HepG2 (cell line): ENCODE measurements at regions not wholly inside any gene's neighbourhood (a gene's known extent, or its start where the extent isn't known, plus 50 kb on each side); places are given as distances from the start of the nearest gene placed in this dataset.

Source experiments
- ATAC-seq: fragments of 200-7000 bp; cut with Tn5 transposase; 3 replicates; pipeline ENCODE4 v1.9.1; 2020; ENCODE audit warnings: mild to moderate bottlenecking, moderate library complexity
- BruUV-seq: library from RNA; stranded (reverse); fragments of 400-500 nt; replicated peaks from 2 replicates; lab custom pipeline; 2021; lab: Mats Ljungman, UMichigan
- CTCF ChIA-PET: fragments of 300-600 bp; formaldehyde crosslinking; extraction: SDS; loops from one replicate; lab custom pipeline; 2021; ENCODE audit warnings: low total read pairs, inconsistent platforms, low intra/inter-chr PET ratio; lab: Yijun Ruan, JAX
- POLR2A ChIA-PET: fragments of 350-600 bp; sonication (Branson Sonifier 250); formaldehyde crosslinking; loops from one replicate; lab custom pipeline; 2020; ENCODE audit warnings: antibody characterized with exemption, inconsistent platforms; lab: Yijun Ruan, JAX
- DNase-seq: peaks from one replicate; pipeline ENCODE4 v3.0.0-alpha.2; 2015; ENCODE audit warnings: low spot score
- FAIRE-seq: peaks from 3 replicates; lab custom pipeline; 2011; peaks lifted over from hg19 to GRCh38; lab: Jason Lieb, UNC
- H2AFZ ChIP-seq: one replicate; pipeline ENCODE4 v1.6.1; 2011; ENCODE audit warnings: low read length, inconsistent platforms
- H3K27ac ChIP-seq: fragments of 300-600 bp; 3 replicates; pipeline ENCODE4 v1.8.0; 2011; ENCODE audit warnings: mixed run types, mild to moderate bottlenecking, mixed read lengths, low read length, inconsistent platforms; ENCODE audit not compliant: insufficient read depth; ENCODE audit errors: extremely low read length
- H3K27me3 ChIP-seq, 2 experiments: fragments of 200-600 bp in 1 of 2; 2 replicates in 1 of 2; 3 replicates in 1 of 2; pipeline versions ENCODE4 v1.6.0 to v1.8.0; 2011; ENCODE audit warnings: low read length in 2 of 2, mild to moderate bottlenecking in 2 of 2, moderate library complexity in 2 of 2, inconsistent platforms in 1 of 2; ENCODE audit not compliant: insufficient read depth in 2 of 2, control insufficient read depth in 1 of 2
- H3K36me3 ChIP-seq, 2 experiments: fragments of 200-600 bp in 1 of 2; replicated peaks in 1 of 2; 2 replicates in 1 of 2; 3 replicates in 1 of 2; pipeline versions ENCODE4 v1.5.1 to v1.8.0; 2011; ENCODE audit warnings: low read length in 2 of 2, inconsistent platforms in 1 of 2; ENCODE audit not compliant: insufficient read depth in 2 of 2, control insufficient read depth in 1 of 2
- H3K4me1 ChIP-seq: 2 replicates; pipeline ENCODE4 v1.5.1; 2012; ENCODE audit warnings: low read length, inconsistent platforms; ENCODE audit not compliant: insufficient read depth
- H3K4me2 ChIP-seq: 2 replicates; pipeline ENCODE4 v1.6.0; 2011; ENCODE audit warnings: low read depth, low read length, inconsistent platforms
- H3K4me3 ChIP-seq, 3 experiments: fragments of 200-600 bp in 1 of 3; sonication (generic), shearing (Covaris generic) in 1 of 3; replicated peaks in 1 of 3; 2 replicates each; pipeline ENCODE4 v1.5.1; 2011 to 2016; ENCODE audit warnings: low read length in 3 of 3, inconsistent platforms in 2 of 3, low read depth in 2 of 3, mild to moderate bottlenecking in 2 of 3, control low read depth in 1 of 3, mixed read lengths in 1 of 3; ENCODE audit not compliant: insufficient read depth in 1 of 3
- H3K79me2 ChIP-seq: one replicate; pipeline ENCODE4 v1.6.1; 2011; ENCODE audit warnings: low read length, inconsistent platforms; ENCODE audit not compliant: insufficient read depth
- H3K9ac ChIP-seq: 2 replicates; pipeline ENCODE4 v1.6.0; 2011; ENCODE audit warnings: mild to moderate bottlenecking, low read depth, low read length, inconsistent platforms; ENCODE audit not compliant: insufficient read depth
- H3K9me3 ChIP-seq: 2 replicates; pipeline ENCODE4 v1.5.1; 2012; ENCODE audit warnings: mild to moderate bottlenecking, low read length
- H4K20me1 ChIP-seq: 2 replicates; pipeline ENCODE4 v1.6.0; 2011; ENCODE audit warnings: inconsistent platforms, mild to moderate bottlenecking, low read length, moderate library complexity; ENCODE audit not compliant: insufficient read depth
- ARHGAP35 ChIP-seq: sonication (generic); formaldehyde crosslinking; IDR thresholded peaks from 2 replicates; pipeline ENCODE4 v1.9.0; 2022; ENCODE audit warnings: mild to moderate bottlenecking, inconsistent platforms, moderate library complexity, missing genetic modification reagents, borderline replicate concordance
- CREB1 ChIP-seq, 2 experiments: fragments of 450-650 bp in 1 of 2; IDR thresholded peaks; 2 replicates each; pipeline ENCODE4 v1.6.1; 2016 to 2017; ENCODE audit warnings: control low read depth in 1 of 2, mild to moderate bottlenecking in 1 of 2, missing compliant biosample characterization in 1 of 2, missing genetic modification characterization in 1 of 2
- MAFK ChIP-seq, 2 experiments: IDR thresholded peaks in 1 of 2; conservative IDR thresholded peaks in 1 of 2; 2 replicates each; pipeline ENCODE4 v1.6.1; 2011; ENCODE audit warnings: improper control_type of control experiment in 2 of 2, low read length in 2 of 2
- MYC ChIP-seq: sonication (generic); formaldehyde crosslinking; IDR thresholded peaks from 2 replicates; pipeline ENCODE4 v1.9.0; 2021; ENCODE audit warnings: missing genetic modification reagents, borderline replicate concordance
- MZF1 ChIP-seq: sonication (generic); formaldehyde crosslinking; IDR thresholded peaks from 2 replicates; pipeline ENCODE4 v1.8.1; 2023; ENCODE audit warnings: mild to moderate bottlenecking, missing genetic modification reagents, borderline replicate concordance
- ONECUT2 ChIP-seq: sonication (generic); formaldehyde crosslinking; IDR thresholded peaks from 2 replicates; pipeline ENCODE4 v1.4.0; 2020; ENCODE audit warnings: missing genetic modification reagents
- POLR2AphosphoS2 ChIP-seq: IDR thresholded peaks from 2 replicates; pipeline ENCODE4 v1.6.1; 2011; ENCODE audit warnings: low read depth, low read length, improper control_type of control experiment
- POLR2G ChIP-seq: fragments of 200-400 bp; formaldehyde crosslinking; IDR thresholded peaks from 2 replicates; pipeline ENCODE4 v1.6.1; 2018; ENCODE audit warnings: mild to moderate bottlenecking, low read depth, low read length, moderate library complexity
- RFX1 ChIP-seq: fragments of 450-650 bp; IDR thresholded peaks from 2 replicates; pipeline ENCODE4 v1.6.1; 2017
- ZNF432 ChIP-seq: sonication (generic); formaldehyde crosslinking; IDR thresholded peaks from 2 replicates; pipeline ENCODE4 v1.5.0; 2020; ENCODE audit warnings: missing genetic modification reagents, mild to moderate bottlenecking, borderline replicate concordance
- WGBS: methylation state at CpG from one replicate; pipeline ENCODE4 v1.1.6; 2017; ENCODE audit warnings: low lambda C conversion rate; 5-methylcytosine and 5-hydroxymethylcytosine counted together
- in situ Hi-C: cut with HindIII; loops from 2 replicates; pipeline ENCODE4 v1.10.0; 2017; ENCODE audit warnings: low pct_unique_long_range_greater_than_20kb; ENCODE audit not compliant: extremely low pct_ligation_motif_present
- intact Hi-C: fragments of 100-400 bp; cut with micrococcal nuclease; formaldehyde crosslinking; loops from one replicate; pipeline ENCODE4 v1.10.0; 2022; ENCODE audit not compliant: unreplicated experiment
- TF ChIP-seq, protein P1 (sequence below): sonication (generic); formaldehyde crosslinking; IDR thresholded peaks from 2 replicates; pipeline ENCODE4 v1.4.0; 2020; ENCODE audit warnings: missing genetic modification reagents
- TF ChIP-seq, protein P2 (sequence below): sonication (generic); formaldehyde crosslinking; conservative IDR thresholded peaks from 2 replicates; pipeline ENCODE4 v1.4.0; 2020; ENCODE audit warnings: mild to moderate bottlenecking, missing genetic modification reagents, moderate library complexity
- TF ChIP-seq, protein P3 (sequence below): sonication (generic); formaldehyde crosslinking; IDR thresholded peaks from 2 replicates; pipeline ENCODE4 v1.5.1; 2020; ENCODE audit warnings: missing genetic modification reagents, mild to moderate bottlenecking, borderline replicate concordance

DNA sequence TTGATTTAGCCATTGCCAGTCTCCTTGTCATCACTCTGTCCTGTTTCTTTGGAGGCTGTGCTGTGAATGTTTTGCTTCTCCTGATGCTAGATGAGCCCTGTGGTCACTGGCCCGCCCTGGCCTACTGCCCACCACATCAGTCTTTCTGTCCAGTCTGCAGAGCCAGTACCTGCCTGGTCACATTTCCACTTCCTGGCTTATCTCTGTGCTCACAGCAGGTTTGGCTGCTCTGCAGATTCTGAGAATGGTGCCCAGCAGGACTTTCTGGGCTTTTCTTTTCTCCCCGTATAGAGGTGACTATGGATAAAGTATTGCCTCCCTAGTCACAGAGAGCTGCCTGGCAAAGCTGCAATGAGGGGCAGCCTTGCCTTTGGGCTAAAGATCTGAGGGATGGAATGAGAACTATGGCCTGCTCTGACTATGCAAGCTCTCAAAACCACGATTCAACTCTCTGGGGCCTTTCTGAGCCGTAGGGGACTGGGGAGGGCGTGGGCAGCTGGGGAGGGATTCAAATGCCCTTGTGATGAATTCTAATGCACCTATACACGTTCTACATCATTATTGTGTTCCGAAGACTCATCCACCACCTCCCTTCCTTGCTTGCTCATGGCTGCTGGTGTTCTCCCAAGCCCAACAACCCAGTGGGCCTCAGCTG is 410.4 kb upstream of the NPVF start:
- TF ChIP-seq, protein P1, sequence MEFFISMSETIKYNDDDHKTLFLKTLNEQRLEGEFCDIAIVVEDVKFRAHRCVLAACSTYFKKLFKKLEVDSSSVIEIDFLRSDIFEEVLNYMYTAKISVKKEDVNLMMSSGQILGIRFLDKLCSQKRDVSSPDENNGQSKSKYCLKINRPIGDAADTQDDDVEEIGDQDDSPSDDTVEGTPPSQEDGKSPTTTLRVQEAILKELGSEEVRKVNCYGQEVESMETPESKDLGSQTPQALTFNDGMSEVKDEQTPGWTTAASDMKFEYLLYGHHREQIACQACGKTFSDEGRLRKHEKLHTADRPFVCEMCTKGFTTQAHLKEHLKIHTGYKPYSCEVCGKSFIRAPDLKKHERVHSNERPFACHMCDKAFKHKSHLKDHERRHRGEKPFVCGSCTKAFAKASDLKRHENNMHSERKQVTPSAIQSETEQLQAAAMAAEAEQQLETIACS: no peak
- TF ChIP-seq POLR2AphosphoS2 (no peak), CREB1 (IDR thresholded peaks at IDR 0.05) (no peak), CREB1 (CRISPR knock-in tag; IDR thresholded peaks at IDR 0.05) (no peak), MYC (CRISPR knock-in tag) (no peak), ONECUT2 (CRISPR knock-in tag) (no peak), POLR2G (no peak), RFX1 (no peak), MZF1 (CRISPR knock-in tag) (no peak), MAFK (conservative IDR thresholded peaks at IDR 0.05 in 1 of 2, IDR thresholded peaks at IDR 0.05 in 1 of 2; ENCODE audit: low read length in 2 of 2) (no peak), ZNF432 (CRISPR knock-in tag) (no peak), ARHGAP35 (CRISPR knock-in tag) (no peak)
- TF ChIP-seq, protein P2, sequence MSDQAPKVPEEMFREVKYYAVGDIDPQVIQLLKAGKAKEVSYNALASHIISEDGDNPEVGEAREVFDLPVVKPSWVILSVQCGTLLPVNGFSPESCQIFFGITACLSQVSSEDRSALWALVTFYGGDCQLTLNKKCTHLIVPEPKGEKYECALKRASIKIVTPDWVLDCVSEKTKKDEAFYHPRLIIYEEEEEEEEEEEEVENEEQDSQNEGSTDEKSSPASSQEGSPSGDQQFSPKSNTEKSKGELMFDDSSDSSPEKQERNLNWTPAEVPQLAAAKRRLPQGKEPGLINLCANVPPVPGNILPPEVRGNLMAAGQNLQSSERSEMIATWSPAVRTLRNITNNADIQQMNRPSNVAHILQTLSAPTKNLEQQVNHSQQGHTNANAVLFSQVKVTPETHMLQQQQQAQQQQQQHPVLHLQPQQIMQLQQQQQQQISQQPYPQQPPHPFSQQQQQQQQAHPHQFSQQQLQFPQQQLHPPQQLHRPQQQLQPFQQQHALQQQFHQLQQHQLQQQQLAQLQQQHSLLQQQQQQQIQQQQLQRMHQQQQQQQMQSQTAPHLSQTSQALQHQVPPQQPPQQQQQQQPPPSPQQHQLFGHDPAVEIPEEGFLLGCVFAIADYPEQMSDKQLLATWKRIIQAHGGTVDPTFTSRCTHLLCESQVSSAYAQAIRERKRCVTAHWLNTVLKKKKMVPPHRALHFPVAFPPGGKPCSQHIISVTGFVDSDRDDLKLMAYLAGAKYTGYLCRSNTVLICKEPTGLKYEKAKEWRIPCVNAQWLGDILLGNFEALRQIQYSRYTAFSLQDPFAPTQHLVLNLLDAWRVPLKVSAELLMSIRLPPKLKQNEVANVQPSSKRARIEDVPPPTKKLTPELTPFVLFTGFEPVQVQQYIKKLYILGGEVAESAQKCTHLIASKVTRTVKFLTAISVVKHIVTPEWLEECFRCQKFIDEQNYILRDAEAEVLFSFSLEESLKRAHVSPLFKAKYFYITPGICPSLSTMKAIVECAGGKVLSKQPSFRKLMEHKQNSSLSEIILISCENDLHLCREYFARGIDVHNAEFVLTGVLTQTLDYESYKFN (CRISPR knock-in tag): no peak
- TF ChIP-seq, protein P3, sequence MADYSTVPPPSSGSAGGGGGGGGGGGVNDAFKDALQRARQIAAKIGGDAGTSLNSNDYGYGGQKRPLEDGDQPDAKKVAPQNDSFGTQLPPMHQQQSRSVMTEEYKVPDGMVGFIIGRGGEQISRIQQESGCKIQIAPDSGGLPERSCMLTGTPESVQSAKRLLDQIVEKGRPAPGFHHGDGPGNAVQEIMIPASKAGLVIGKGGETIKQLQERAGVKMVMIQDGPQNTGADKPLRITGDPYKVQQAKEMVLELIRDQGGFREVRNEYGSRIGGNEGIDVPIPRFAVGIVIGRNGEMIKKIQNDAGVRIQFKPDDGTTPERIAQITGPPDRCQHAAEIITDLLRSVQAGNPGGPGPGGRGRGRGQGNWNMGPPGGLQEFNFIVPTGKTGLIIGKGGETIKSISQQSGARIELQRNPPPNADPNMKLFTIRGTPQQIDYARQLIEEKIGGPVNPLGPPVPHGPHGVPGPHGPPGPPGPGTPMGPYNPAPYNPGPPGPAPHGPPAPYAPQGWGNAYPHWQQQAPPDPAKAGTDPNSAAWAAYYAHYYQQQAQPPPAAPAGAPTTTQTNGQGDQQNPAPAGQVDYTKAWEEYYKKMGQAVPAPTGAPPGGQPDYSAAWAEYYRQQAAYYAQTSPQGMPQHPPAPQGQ (CRISPR knock-in tag): no peak
- TF ChIP-seq, all 625 proteins: peak for 0
- ATAC-seq: no peak
- no peak for DNase-seq
- H3K9ac ChIP-seq: no peak overlapping the region
- no peaks in the 10 kb centered on the region for H3K36me3 ChIP-seq
- no peak overlapping the region for H3K4me2 ChIP-seq
- WGBS: 2% methylated on average over 7 of the region's 7 CpGs
- H3K9me3 ChIP-seq: no peaks in the 10 kb centered on the region
- POLR2A ChIA-PET: no interaction called here
- H2AFZ ChIP-seq: no peak overlapping the region
- CTCF ChIA-PET: no interaction called here
- H3K27ac ChIP-seq: no peak overlapping the region
- in situ Hi-C loops: no loop called here
- no TSS peak for BruUV-seq
- no peaks in the 10 kb centered on the region for H3K27me3 ChIP-seq
- FAIRE-seq: no peak
- H4K20me1 ChIP-seq: no peaks in the 10 kb centered on the region
- no peaks in the 10 kb centered on the region for H3K79me2 ChIP-seq
- intact Hi-C loops: no loop called here
- no peak overlapping the region for H3K4me3 ChIP-seq
- no peaks in the 10 kb centered on the region for H3K4me1 ChIP-seq
